HEK293 (cell line): ENCODE measurements at regions not wholly inside any gene's neighbourhood (a gene's known extent, or its start where the extent isn't known, plus 50 kb on each side); places are given as distances from the start of the nearest gene placed in this dataset.

Experiments
- CTCF ChIP-seq: fragments of 450-650 bp; formaldehyde crosslinking; IDR thresholded peaks from 2 replicates; pipeline ENCODE4 v1.5.1; 2016; ENCODE audit warnings: missing biosample characterization, missing genetic modification characterization
- ZEB2 ChIP-seq: fragments of 450-650 bp; formaldehyde crosslinking; IDR thresholded peaks from 2 replicates; pipeline ENCODE4 v1.5.1; 2016; ENCODE audit warnings: missing biosample characterization, missing genetic modification characterization
- ZNF830 ChIP-seq: fragments of 450-650 bp; IDR thresholded peaks from 2 replicates; pipeline ENCODE4 v1.5.0; 2018; ENCODE audit warnings: missing biosample characterization, missing genetic modification characterization, low read depth, mild to moderate bottlenecking, moderate library complexity
- TF ChIP-seq, protein P1 (sequence below): fragments of 450-650 bp; formaldehyde crosslinking; IDR thresholded peaks from 2 replicates; pipeline ENCODE4 v1.5.1; 2016; ENCODE audit warnings: missing biosample characterization, missing genetic modification characterization

- TF ChIP-seq CTCF (tag by site-specific recombination), result no peak
- TF ChIP-seq ZEB2 (tag by site-specific recombination), result no peak
- TF ChIP-seq, protein P1, sequence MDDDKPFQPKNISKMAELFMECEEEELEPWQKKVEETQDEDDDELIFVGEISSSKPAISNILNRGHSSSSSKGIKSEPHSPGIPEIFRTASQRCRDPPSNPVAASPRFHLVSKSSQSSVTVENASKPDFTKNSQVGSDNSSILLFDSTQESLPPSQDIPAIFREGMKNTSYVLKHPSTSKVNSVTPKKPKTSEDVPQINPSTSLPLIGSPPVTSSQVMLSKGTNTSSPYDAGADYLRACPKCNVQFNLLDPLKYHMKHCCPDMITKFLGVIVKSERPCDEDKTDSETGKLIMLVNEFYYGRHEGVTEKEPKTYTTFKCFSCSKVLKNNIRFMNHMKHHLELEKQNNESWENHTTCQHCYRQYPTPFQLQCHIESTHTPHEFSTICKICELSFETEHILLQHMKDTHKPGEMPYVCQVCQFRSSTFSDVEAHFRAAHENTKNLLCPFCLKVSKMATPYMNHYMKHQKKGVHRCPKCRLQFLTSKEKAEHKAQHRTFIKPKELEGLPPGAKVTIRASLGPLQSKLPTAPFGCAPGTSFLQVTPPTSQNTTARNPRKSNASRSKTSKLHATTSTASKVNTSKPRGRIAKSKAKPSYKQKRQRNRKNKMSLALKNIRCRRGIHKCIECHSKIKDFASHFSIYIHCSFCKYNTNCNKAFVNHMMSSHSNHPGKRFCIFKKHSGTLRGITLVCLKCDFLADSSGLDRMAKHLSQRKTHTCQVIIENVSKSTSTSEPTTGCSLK (tag by site-specific recombination), result no peak
- no peak for TF ChIP-seq ZNF830
Measured at GRCh38 chr5:32507738-32508434, 63.3 kb upstream of the ZFR start.
